SK-MEL-5 (cell line): ENCODE measurements at regions not wholly inside any gene's neighbourhood (a gene's known extent, or its start where the extent isn't known, plus 50 kb on each side); places are given as distances from the start of the nearest gene placed in this dataset.

ENCODE experiments used
- DNase-seq: peaks from one replicate; pipeline ENCODE4 v3.0.0-alpha.2; 2016; ENCODE audit warnings: low read depth, low spot score
- in situ Hi-C: cut with HindIII; loops from 2 replicates; pipeline ENCODE4 v1.10.0; 2016; ENCODE audit warnings: low sequenced_read_pairs, high pct_unique_total_duplicates, low pct_unique_long_range_greater_than_20kb

- in situ Hi-C loops = no loop called here
- DNase-seq = no peak
Measured at GRCh38 chr3:76700323-76700722, 339.6 kb upstream of the ROBO2 start.

- DNase-seq = no peak
Measured at GRCh38 chr3:76702676-76703075, 337.2 kb upstream of the ROBO2 start.

GRCh38 chr3:76715426-76715825 lies 324.5 kb upstream of the ROBO2 start:
- in situ Hi-C loops = no loop called here
- peak; percentile 41 for DNase-seq

More at GRCh38 chr3:76702676-76703075, 337.2 kb upstream of the ROBO2 start:
- in situ Hi-C loops = no loop called here

GRCh38 chr3:76723366-76723765 lies 316.5 kb upstream of the ROBO2 start:
- in situ Hi-C loops = no loop called here
- no peak for DNase-seq

- DNase-seq = peak; percentile 5
- in situ Hi-C loops = no loop called here
Measured at GRCh38 chr3:76724075-76724474, 315.8 kb upstream of the ROBO2 start.

- DNase-seq = no peak
- in situ Hi-C loops = no loop called here
Measured at GRCh38 chr3:76724706-76725105, 315.2 kb upstream of the ROBO2 start.

- DNase-seq = no peak
- in situ Hi-C loops = no loop called here
Measured at GRCh38 chr3:76726034-76726433, 313.9 kb upstream of the ROBO2 start.

GRCh38 chr3:76728426-76728825 lies 311.5 kb upstream of the ROBO2 start:
- in situ Hi-C loops = no loop called here
- DNase-seq = no peak

- in situ Hi-C loops = no loop called here
- no peak for DNase-seq
Measured at GRCh38 chr3:76731471-76731870, 308.4 kb upstream of the ROBO2 start.

- in situ Hi-C loops = no loop called here
- DNase-seq = no peak
Measured at GRCh38 chr3:76733073-76733759, 306.7 kb upstream of the ROBO2 start.

GRCh38 chr3:76735152-76735551 lies 304.7 kb upstream of the ROBO2 start:
- in situ Hi-C loops = no loop called here
- DNase-seq = no peak

- in situ Hi-C loops = no loop called here
- peak; percentile 28 for DNase-seq
Measured at GRCh38 chr3:76753599-76753998, 286.3 kb upstream of the ROBO2 start.

GRCh38 chr3:76754247-76754646 lies 285.7 kb upstream of the ROBO2 start:
- DNase-seq = no peak
- in situ Hi-C loops = no loop called here

GRCh38 chr3:76756577-76756976 lies 283.3 kb upstream of the ROBO2 start:
- in situ Hi-C loops = no loop called here
- no peak for DNase-seq

- no peak for DNase-seq
- in situ Hi-C loops = no loop called here
Measured at GRCh38 chr3:76760336-76760735, 279.6 kb upstream of the ROBO2 start.

GRCh38 chr3:76765511-76765910 lies 274.4 kb upstream of the ROBO2 start:
- in situ Hi-C loops = no loop called here
- DNase-seq = no peak

- in situ Hi-C loops = no loop called here
- no peak for DNase-seq
Measured at GRCh38 chr3:76768912-76769311, 271.0 kb upstream of the ROBO2 start.

- in situ Hi-C loops = no loop called here
- DNase-seq = no peak
Measured at GRCh38 chr3:76776927-76777326, 263.0 kb upstream of the ROBO2 start.

- no peak for DNase-seq
- in situ Hi-C loops = no loop called here
Measured at GRCh38 chr3:76788206-76788605, 251.7 kb upstream of the ROBO2 start.

- in situ Hi-C loops = no loop called here
- DNase-seq = no peak
Measured at GRCh38 chr3:76789237-76789636, 250.7 kb upstream of the ROBO2 start.
